NCI-H146 treated with DMSO at 0.1 percent for 48 hours (cell line): ENCODE measurements at regions not wholly inside any gene's neighbourhood (a gene's known extent, or its start where the extent isn't known, plus 50 kb on each side); places are given as distances from the start of the nearest gene placed in this dataset.
"Not testable (repeated sequence)": the region's sequence is repeated elsewhere in the genome, so short reads cannot be mapped to it uniquely, and the experiment has no call there.

Source experiments
- DNase-seq: peaks from one replicate; lab custom pipeline; 2025; ENCODE audit not compliant: unreplicated experiment; lab: John Stamatoyannopoulos, UW

DNA sequence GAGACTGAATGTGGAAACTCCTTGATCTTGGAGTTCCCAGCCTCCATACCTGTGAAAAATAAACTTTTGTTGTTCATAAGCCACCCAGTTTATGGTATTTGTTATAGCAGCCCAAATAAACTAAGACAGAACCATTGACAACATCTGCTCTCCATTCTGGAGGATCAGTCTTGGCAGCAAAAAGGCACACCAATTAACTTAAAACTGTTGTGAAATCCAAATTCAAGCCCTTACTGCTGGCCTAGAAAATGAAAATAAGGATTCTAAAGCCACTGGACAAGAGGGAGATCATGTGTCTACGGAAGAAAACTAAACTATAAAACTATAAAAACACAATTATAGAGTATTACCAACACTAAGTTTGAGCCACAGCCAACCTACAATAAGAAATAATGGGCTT lies 172.1 kb upstream of the RNPC3 start:
- DNase-seq, result no peak

DNA sequence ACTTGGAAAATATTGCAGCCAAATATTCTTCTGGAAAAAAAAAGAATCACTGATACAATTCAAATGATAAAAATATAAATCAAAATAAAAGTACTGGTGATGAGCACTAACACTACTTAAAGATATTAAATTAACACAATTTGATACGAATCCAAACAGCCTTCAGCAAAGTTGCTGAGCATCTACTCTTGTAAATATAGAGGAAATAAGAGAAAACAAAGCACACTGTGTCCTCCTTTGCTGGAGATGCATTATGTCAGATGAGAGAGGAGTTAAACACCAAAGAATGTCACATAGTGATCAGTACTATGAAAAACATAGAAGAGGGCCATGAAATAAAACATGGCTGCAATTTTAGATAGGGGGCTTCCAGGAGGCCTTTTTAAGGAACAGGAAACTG lies 177.4 kb upstream of the RNPC3 start:
- DNase-seq, result no peak

DNA sequence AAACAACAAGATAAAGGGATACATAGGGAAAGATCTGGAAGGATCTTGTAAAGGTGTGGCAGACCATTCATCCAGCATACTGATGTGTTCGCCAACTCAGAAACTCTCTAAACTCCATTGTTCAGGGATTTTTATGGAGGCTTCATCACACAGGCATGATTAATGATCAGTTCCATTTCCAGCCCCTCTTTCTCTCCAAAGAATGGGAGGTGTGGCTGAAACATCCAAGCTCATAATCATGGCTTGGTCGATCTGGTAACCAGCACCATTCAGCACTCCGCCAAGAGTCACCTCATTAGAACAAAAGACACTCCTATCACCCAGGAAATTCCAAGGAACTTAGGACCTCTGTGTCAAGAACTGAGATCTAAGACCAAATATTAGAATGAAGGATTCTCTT lies 180.6 kb upstream of the RNPC3 start:
- no peak for DNase-seq

DNA sequence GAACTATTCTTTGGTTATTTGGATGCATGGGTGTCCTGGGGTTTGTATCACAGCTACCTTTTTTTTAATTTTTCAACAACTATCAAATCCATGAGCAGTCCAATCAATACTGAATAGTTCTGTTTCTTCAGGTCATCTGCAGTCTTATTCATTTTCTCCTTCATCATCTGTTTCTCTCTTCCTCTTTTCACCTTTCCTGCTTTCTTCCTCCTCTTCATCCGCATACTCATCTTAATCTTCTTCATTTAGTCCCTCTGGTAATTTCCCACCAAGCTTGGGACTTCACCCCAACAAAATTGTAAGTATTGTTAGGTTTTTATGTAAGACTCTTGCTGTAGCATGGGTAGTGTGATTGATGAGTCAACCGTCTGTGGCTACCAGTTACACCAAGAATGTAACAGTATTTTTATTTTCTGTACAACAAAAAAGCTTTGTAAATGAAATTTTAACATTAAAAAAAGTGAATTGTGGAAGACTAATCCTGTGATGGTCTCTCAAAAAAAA lies 184.1 kb upstream of the RNPC3 start:
- no peak for DNase-seq

DNA sequence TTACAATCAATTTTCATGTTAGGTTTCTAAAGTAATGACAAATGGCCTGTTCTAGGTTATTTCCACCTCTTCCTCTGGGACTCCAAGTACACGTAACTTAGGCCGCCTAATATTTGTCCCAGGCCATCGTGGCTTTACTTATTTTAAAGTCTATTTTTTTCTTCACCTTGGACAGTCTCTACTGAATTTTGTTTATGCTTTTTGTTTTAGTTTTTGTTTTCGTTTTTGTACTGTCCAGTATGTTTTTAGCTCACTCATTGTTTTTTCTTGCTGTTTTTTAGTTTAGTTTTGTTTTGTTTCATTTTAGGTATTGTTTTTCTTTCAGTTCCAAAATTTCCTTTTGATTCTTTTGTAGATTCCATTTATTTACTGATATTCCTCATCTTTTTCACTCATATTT lies 187.7 kb upstream of the RNPC3 start:
- DNase-seq, result no peak

DNA sequence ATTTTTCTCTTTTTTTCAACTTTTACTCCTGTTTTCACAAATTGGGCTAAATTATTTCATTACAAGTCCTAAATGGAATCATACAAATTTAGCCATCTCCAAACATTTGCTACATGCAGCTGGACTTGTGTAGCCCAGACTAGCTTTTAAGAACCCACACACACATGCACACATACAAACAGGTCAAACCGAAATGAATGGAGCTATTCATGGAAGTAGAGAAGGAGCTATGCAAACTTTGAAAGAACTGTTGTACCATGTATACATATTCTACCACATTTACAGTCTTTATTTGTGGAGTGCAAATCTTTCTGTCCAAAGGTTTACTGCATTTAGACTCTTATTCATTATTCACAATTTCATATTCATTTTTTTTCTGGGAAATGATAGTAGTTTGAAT lies 189.1 kb upstream of the RNPC3 start:
- no peak for DNase-seq

DNA sequence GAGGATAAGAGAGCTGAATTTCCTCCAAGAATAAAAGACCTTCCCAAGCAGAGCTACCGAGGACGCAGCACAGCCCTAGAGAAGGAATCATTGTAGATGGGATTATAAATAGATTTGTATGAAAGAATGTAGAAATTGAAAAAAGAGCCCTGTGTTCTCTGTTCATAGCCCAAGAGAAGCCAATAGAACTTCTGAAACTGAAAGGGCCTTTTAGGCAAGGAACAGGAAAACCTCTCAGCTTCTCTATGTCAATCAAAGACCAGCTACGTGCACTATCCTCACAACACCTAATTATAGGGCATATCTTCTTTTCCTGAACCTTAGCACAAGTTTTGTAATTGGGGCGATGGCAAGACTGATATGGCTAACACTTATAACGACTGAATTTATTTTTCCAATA lies 192.4 kb upstream of the RNPC3 start:
- no peak for DNase-seq

DNA sequence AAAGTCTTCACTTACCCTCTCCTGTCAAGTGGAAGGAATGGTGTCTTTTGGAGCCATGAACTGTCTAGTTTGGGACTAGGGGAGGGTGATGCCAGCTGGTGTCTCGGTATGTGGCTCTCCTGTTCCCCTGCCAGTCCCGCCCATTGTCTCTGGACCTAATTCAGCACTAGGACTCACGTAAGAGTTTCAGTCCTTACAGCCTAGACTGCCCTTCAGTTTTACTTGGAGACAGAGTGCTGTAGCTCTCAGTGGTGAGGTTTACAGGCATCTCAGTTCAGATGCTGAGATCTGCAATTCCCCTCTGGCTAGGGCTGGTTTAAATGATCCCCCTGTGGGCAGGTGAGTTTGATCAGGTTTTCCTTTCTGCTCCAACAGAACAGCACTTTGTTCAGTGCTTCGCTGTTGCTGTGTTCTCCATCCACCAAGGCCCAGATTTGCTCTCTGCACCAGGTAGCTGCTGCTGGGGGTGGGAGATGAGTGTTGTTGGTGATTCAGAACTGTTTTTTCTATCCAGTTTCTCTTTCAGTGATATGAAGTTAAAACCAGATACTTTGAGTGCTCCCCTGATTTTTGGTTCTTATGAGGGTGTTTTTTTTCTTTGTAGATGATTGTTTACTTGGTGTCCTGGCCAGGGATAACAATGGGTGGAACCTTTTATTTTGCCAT lies 198.3 kb upstream of the RNPC3 start:
- no peak for DNase-seq

DNA sequence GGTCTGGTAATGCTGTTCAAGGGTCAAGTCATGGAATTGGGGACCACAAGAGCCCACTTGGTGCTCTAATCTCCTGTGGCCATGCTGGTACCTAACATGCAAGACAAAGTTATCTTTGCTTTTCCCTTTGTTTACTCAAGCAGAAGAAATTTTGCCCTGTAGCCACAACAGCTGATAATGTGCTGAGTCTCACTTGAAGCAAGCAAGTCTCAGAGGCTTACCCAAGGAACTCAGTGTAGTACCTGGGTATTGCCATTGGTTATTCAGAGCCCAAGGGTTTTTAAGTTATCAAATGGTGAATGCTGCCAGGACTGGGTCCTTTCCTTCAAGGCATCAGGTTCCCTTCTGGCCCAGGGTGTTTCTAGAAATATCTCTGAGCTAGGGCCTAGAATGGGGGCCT lies 198.9 kb upstream of the RNPC3 start:
- DNase-seq, result no peak

DNA sequence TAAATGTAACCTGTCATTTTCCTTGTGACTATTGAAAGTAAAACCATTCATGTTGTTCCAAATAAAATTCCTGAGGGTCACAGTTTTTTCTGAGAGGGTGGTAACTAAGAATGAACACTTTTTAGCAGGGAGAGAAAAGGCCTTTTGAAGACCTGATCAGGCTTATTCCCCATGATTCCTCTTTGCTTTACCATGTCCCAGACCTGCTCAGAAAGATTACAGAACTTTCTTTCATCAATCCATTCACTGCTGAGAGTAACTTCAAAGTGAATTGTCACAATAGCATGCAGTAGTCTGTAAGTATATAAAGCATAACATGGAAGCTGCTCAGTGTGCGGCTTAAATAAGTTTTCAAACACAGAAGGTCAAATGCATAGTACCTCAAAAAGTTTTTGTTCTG lies 201.5 kb upstream of the COL11A1 start:
- DNase-seq, result no peak

DNA sequence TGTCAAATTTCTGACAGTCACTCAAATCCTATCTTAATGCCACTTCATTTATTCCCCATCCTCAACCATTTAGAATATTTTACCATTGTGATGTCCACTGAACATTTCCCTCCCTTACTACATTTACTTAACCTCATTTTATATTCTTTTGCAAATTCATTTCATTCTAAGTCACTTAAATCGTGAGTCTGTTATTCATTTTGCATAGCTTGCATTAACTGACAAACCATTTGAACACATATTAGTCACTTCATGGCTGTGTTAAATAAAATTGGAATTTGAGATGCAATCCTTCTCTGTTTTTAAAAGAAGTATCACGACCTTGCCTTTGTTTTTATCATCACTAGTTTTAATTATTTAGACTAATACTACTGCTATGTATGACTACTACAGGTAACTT lies 199.4 kb upstream of the COL11A1 start:
- no peak for DNase-seq

DNA sequence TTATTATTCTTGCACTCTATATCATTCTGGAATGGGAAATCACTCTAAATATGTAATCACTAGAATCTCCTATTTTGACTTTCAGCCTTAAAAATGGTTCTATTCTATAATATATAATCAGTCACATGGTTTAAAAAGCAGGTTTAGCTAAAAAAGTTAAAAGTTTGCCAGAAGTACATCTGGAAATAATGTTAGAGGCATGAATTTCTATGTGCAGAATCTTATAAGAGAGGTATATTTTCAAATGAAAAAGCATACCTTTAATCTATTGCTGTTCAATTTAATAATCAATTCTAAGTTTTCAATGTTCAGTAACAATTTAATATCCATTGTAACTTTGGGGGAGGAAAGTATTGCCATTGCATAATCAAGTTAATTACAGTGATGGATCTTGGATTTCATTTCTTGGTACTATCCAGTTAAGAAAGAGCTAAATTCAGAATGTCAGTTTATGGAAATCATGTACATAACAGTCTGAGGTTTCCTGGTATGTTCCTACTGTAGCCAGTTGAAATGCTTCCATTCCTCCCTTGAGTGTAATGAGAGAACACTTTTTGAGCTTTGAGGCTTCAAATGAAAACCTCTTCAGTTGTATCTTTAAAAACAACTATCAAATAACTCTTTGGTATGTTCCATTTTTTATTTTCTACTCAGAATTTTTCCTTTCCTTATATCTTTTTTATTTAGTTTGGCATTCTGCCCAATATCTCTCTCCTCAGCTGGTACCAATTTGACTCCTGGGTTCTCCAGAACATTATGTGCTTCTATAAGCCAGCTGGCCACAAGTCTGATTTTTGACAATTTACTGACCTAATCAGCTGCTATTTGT lies 175.7 kb upstream of the COL11A1 start:
- DNase-seq, result no peak

DNA sequence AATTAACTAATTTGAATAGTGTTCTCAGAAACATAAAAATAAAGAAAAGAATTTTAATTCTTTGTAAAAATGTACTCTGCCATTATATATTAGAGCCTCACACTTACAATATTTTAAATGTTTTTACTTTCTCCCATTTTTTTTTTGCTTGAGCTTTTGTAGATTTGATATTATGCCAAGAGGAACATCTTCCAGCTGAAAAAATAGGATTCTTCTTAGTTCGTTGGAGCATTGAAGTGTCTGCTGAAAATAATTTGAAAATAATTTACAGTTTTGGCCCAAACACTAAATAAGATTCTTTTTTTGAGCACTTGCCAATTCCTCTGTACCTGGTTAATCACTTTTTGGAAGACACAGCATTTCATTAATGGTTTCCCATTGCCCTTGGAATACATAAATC lies 175.0 kb upstream of the COL11A1 start:
- no peak for DNase-seq

DNA sequence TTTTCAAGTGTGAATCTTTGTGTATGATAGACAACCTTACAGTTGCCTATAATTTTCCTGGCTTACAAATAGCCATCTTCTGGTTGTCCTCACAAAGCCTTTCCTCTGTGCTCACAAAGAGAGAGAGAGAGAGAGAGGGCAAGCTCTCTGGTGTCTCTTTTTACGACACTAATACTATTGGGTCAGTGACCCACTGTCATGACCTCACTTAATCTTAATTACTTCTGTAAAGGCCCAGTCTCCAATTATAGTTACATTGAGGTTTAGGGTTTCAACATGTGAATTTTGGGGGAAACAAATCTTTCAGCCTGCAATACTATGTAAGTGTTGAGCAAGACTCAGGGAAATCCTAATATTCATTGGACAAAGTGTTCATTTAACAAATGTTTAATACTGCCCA lies 167.4 kb upstream of the COL11A1 start:
- DNase-seq, result no peak

DNA sequence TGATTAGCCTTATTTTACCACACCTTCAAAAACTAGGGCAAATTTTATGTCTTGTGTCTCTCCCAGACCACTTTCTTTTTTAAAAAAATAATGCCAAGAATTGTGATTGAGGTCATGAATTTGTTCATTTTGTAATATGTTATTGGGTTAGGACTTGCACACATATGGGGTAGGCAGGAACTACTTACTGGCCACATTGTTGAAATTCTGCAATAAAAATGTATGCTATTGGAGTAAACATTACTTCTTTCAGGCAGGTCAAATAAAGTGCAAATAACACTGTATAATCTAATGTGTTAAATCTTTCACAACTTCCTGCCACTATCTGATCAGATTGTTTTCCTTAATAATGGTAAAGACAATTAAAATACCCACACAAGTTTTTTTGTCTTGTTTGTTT lies 166.6 kb upstream of the COL11A1 start:
- no peak for DNase-seq

DNA sequence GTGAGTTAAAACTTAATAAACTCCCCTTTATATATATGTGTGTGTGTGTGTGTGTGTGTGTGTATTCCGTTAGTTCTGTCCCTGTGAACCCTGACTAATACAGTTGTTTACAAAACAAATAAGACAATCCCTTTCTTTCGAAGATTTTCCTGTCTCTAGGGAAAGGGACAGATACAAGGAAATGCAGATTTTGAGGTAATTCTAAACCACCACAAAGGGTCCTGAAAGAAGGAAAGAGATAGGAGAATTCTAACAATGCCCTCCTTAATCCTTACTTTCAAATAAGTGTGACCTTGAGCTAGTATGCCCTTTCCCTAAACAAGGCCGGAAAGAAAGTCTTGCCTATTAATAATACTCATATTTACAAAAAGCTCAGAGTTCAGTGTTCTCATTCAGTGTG lies 164.8 kb upstream of the COL11A1 start:
- no peak for DNase-seq

DNA sequence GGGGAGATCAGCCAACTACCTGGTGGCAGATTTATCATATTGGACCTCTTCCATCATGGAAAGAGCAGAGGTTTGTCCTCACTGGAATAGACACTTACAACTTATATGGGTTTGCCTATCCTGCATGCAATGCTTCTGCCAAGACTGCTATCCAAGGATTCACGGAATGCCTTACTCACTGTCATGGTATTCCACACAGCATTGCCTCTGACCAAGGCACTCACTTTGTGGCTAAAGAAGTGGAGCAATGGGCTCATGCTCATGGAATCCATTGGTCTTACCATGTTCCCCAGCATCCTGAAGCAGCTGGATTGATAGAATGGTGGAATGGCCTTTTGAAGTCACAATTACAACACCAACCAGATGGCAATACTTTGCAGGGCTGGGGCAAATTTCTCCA lies 163.1 kb upstream of the COL11A1 start:
- not testable (repeated sequence) for DNase-seq

DNA sequence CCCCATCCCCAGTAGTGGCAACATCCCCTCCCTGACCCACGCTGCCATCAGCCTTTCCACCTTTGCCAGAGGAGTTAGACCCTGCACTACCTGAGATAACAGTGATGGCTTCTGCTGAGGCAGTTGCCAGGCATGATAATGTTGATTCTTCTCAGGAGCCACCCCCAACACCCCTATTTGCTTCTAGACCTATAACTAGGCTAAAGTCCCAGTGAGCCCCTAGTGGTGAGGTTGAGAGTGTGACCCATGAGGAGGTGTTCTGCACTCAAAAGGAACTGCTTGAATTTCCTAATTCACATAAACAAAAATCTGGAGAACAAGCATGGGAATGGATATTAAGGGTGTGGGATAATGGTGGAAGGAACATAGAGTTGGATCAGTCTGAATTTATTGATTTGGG lies 159.6 kb upstream of the COL11A1 start:
- no peak for DNase-seq

DNA sequence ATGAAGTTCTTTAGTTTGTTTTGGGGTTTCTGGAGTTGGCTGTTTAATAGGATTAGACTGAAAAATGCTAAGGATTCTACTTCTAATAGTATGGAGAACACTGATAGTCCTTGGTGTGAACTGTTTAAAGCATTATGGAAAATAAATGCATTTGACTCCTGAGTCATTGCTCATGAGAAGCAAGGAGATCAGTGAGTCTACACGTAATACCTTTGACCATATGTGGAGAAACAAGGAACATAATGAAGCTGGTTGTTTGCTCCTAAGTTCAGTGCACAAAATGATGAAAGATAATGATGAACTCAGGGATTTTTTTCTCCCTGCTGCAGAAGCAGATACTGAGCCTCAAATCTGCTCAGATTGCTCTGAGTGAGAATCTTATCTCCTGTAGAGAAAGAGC lies 158.9 kb upstream of the COL11A1 start:
- no peak for DNase-seq

DNA sequence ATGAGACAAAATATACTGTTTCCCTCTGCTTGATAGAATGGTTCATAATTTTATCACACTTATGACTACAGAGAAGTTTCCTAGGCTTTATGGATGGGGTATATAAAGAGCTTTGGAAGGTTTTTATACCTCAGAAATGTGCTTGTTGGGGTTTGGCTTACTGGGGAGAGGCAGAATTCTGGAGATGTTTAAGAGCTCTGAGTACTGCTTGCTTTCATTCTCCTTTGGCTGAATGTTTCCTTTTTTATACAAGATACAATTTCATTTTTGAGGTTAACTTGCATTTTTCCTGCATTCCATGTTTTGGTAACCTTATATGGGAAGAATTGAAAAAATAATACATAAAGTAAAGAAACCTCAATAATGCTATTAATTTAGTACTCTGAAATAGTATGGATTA lies 157.7 kb upstream of the COL11A1 start:
- DNase-seq, result no peak

DNA sequence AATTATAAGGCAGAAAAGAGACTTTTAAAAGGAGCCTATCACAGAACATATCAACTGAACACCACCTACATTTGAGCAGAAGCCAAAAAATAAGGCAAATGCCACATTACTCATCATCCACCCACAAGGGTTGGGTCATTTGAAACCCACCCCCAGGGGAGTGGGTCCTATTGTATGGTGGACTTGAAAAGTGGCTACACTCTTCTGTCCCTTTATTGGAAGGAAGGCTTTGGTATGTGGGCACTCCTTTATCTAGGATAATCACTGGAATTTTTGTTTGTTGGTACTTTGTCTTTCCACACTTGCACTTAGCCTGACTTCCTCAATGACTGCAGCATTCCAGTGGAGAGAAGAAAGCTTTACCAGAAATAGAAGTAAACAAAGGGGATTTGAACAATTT lies 157.2 kb upstream of the COL11A1 start:
- DNase-seq, result no peak

DNA sequence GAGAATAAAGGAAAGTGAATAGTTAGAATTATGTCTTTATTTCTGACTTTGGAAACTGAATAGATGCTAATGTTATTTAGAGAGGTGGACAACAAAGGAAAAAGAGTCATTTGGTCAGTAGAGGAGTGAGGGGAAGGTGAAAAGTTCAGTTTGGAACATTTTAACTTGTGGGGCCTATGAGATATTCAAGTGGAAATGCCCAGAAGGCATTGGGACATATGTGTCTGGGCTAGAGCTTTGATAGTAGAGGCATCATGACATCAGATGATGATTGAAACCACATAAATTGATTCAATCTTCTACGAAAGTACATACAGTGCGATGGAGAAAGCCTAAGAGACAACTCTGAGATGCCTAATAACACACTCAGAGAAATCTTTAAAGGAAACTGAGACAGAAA lies 151.7 kb upstream of the COL11A1 start:
- DNase-seq, result no peak

DNA sequence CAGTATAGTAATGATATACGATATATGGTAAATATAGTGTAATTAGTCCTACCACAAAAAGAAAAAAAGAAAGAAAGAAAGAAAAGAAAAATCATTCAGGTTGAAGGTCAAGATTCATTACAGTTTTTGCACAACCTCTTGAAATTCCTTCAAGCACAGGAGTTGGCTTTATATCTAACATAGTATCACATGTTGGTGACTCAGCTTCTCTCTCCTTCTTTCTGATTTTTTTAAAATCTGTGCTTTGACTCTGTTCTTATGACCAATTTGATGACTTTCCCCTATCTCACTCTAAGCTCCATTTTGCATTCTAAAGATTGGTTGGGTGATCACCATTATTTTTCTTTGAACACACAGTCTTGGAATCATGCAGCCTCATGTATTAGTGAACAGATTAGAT lies 148.2 kb upstream of the COL11A1 start:
- DNase-seq, result no peak
